ENCODE measurements at regions not wholly inside any gene's neighbourhood (a gene's known extent, or its start where the extent isn't known, plus 50 kb on each side); places are given as distances from the start of the nearest gene placed in this dataset.
"Not testable (repeated sequence)": the region's sequence is repeated elsewhere in the genome, so short reads cannot be mapped to it uniquely, and the experiment has no call there.

DNA sequence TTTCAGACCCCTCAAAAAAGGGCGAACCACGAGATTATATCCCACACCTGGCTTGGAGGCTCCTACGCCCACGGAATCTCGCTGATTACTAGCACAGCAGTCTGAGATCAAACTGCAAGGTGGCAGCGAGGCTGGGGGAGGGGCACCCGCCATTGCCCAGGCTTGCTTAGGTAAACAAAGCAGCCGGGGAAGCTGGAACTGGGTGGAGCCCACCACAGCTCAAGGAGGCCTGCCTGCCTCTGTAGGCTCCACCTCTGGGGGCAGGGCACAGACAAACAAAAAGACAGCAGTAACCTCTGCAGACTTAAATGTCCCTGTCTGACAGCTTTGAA, 1136.6 kb downstream of the FSCB start:
- TF ChIP-seq EZH2 (IDR thresholded peaks at IDR 0.05; ENCODE audit: borderline replicate concordance, low read depth, low read length, severe bottlenecking); CTCF (IDR thresholded peaks at IDR 0.05; ENCODE audit: borderline replicate concordance, extremely low read depth, low read length, poor library complexity, severe bottlenecking): not testable (repeated sequence)

All from DND-41 (cell line).